GM18505 (cell line): ENCODE measurements at regions not wholly inside any gene's neighbourhood (a gene's known extent, or its start where the extent isn't known, plus 50 kb on each side); places are given as distances from the start of the nearest gene placed in this dataset.

Experiments
- ATAC-seq: cut with Tn5 transposase; IDR thresholded peaks from one replicate; pipeline ENCODE4 v1.9.1; 2021; ENCODE audit not compliant: unreplicated experiment
- POLR2A ChIP-seq: IDR thresholded peaks from 4 replicates; pipeline ENCODE4 v1.6.1; 2011; ENCODE audit warnings: borderline replicate concordance; ENCODE audit not compliant: insufficient read depth, insufficient read length; ENCODE audit errors: extremely low read depth

DNA sequence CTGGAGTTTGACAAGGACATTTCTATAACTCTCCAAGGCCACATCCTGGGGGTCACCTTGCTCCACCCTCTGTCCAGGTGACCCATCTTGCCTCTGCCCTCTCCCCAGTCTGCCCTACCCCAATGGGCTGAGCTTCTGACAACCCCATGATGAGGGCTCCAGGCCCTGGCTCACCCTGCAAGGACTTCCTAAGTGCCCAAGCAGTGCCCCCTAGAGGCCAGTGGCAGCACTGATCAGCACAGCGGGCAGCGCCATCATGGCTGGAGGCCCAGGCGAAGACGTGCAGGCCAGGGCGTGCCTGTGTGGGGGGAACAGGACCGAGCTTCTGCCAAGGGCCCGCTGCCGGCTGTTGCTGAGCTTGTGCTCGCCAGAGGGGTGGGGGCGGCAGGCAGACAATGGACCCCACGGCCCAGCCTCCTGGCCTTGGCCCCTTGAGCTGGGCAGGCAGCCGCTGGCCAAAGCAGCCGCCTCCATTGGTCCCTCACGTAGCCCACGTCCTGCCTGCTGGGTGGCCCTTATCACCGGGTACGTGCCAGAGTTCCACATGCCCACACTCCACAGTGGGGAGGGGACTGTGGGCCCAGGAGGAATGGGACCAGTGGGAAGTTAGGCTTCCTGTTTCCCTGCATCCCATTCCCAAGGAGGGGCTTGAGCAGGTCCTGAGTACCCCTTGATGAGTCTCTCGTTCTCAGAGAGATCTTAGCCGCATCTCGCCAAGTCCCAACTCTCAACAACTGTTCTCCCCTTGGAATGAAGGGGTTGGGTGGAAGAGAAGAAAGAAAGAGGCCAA, 64.3 kb downstream of the MRPL14 start:
- no peak for TF ChIP-seq POLR2A
- no peak for ATAC-seq

DNA sequence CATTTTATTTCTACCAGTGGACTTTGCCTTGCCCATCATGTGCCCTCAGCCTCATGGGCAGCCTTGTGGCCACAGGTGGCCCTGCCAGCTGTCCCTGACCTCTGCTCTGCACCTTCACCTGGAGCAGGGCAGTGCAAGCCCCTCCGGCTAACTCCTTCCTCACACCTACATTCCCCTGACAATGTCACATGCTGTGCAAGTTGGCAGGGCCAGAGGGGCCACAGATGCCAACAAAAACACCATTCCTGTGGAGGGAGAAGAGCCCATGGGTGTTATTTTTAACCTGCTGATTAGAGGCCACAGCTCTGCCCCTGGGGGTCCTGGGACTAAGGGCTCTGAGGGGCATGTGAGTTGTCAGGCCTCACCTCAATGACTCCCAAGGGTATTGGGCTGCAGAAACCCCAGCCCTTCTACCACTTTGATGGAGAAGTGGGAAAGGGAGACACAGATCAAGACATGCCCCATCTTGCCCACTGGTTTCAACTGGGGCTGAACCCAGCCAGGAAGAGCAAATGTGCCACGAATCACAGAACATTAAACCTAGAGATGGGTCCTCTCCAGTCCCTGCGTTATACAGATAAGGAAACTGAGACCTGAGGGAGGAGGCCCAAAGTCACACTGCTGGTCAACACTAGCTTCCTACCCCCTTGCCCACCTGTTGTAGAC, 65.0 kb downstream of the MRPL14 start:
- ATAC-seq = no peak
- no peak for TF ChIP-seq POLR2A

DNA sequence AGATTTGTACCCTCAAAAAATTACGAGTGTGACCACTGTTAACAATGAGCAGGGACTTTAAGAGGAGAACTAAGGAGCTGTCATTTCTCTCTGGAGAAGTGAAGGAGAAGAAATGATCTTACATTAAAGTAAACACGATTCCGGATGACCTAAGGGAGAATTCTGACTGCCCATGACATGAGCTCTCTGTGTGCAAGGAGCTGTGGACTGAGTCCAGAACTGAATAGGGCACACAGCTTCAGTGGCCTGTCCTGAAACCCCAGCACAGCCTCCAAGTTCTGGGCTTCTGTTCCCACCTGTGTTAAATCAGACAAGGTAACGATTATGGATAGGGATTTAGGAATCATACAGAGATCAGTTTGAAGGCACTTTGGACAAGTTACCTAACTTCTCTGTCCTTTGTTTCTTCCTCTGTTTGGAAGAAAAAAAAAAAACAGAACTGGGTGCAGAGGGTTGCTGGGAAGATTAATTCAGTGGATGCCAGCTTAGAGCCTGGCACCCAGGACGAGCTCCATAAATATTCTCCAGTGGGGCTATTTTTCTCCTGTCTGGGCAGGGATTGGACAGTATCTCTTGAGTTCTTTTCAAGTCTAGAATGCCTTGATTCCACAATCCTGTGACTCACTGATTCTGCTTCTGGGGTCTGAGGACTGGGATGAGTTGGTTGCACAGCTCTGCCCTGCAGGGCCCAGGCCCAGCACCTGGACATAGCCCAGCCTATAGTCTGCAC, 65.7 kb downstream of the MRPL14 start:
- ATAC-seq = no peak
- no peak for TF ChIP-seq POLR2A

DNA sequence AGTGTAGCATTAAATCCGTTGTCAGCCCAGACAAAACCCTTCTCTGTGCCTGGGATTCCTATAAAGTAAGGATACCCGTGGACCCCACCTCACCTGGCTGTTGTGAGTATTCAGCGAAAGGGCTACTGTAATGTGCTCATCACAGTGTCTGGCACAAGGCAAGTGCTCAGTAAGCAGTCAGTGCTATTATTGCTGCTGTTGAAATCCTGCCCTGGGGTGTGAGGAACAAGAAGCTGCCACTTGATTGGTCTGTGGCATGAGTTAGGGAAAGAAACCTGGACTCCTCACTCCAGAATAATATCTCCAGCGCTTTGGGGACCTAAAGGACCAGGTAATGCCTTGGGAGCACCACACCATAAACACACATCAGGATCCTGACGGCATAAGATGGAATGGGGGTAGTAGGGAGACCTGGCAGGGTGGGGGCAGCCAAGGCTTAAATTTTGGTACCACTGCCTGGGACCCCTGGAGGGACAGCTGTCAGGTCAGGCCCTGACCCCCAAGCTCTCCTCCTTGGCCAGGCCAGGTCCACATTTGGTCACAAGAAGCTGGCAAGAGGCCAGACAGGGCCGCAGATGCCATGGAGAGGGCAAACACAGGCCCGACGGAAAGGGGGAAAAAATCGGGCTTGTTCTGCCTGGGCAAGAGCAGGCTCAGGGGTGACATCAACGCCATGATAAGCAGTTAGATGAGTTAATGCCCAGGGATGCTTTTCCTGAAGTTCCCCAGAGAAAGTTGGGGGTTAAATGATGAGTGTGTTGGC, 66.5 kb downstream of the MRPL14 start:
- no peak for ATAC-seq

DNA sequence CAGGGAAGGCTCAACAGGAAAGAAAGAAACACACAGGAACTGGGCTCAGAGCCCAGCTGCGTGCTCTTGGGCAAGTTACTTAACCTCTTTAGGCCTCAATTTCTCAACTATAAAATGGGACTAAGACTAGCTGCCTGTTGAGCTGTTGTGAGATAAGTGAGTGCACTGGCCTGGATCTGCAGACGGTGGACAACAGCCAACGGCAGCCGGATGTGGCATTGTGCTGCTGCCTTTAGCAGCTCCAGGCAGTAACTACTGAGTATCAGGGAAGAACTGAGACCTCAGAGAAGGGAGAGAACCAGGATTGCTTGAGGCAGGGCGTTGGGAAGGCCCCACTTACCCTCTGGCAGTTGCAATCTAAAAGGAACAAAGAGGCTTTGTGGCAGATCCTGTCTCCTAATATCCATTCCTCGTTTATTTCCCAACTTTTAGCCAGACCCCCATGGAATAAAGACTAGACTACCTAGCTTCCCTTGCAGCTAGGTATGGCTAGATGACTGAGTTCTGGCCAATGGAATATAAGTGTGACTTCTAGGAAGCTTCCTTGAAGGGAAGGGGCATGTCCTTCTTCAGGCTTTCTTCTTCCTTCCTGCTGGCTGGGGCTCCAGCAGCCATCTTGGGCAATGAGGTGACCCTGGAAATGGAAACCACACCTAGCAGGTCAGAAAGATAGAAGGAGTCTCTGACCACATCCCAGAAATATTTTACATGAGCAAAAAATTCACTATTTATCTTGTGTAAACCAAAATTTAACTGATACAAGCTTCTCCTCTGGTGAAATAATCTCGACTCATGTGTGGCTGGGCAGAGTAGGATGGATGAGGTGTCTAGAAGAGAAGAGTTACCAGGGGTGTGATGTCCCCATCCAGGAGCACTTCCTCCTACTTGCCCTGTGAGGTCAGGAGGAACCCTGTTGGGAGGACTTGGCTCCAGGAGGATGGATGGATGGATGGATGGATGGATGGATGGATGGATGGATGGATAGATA, 67.6 kb downstream of the MRPL14 start:
- TF ChIP-seq POLR2A = no peak
- no peak for ATAC-seq

More for the DNA sequence above, 66.5 kb downstream of the MRPL14 start:
- no peak for TF ChIP-seq POLR2A

DNA sequence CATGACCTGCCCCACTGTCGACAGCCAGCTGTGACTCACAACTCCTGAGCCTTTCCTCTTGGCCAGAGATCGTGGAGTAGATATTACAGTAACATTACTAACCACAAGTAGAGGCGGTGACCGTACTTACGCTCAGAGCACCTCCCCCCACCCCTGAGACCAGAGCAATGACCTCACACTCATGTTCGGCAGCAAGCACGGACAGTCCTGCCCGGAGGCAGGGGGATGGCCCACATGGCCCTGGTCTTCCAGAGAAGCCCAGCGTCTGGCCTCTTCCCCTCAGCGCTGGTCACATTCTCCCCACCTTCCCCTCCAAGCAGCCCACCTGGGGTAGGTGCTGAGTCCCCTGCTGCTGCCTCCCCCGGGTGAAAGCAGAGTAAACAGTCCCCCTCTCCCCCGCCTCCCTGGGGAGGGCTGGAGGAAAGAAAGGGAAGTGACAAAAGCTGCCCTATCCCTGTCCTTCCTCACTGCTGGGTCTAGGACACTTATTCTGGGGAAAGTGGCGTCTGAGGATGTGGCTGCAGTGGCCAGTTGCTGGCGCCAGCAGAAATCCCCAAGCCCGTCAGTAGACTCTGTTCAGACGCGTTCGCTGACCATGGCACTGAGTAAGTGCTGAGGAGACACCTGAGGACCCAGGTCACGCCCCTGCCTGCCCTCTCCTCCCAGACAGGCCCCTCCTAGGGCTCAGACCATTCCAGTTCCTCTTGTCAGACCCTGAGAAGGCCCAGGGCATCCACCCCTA, 68.5 kb downstream of the MRPL14 start:
- peak; percentile 63 for ATAC-seq
- TF ChIP-seq POLR2A = no peak

DNA sequence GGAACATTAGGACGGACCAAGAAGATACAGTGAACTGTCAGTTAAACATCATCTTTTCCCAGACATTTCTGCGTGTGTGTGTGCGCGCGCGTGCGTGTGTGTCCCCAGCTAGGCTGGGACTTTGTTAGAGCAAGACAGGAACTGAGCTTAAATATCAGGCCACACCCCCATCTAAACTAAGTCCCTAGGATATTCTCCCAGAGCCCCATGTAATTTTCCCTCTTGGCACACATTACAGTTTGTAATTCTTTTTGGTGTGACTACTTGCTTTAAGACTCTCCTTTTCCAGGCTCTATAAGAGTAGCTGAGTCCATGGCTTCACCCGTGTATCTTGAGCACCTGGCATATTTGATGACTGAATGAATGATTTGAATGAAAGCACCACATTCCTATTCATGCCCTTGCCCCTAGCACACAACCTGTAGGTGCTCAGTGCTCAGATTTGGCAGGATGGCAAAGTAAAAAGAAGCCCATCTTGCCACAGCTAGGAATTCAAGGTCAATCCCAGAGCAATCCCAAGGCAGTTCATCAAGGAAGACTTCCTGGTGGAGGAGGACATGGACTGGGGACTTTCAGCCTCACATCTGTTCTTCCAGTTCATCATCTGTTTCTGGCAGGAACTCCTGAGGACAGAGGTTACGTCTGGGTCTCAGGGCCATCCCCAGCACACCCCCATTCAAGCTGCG, 69.2 kb downstream of the MRPL14 start:
- TF ChIP-seq POLR2A = no peak
- no peak for ATAC-seq

DNA sequence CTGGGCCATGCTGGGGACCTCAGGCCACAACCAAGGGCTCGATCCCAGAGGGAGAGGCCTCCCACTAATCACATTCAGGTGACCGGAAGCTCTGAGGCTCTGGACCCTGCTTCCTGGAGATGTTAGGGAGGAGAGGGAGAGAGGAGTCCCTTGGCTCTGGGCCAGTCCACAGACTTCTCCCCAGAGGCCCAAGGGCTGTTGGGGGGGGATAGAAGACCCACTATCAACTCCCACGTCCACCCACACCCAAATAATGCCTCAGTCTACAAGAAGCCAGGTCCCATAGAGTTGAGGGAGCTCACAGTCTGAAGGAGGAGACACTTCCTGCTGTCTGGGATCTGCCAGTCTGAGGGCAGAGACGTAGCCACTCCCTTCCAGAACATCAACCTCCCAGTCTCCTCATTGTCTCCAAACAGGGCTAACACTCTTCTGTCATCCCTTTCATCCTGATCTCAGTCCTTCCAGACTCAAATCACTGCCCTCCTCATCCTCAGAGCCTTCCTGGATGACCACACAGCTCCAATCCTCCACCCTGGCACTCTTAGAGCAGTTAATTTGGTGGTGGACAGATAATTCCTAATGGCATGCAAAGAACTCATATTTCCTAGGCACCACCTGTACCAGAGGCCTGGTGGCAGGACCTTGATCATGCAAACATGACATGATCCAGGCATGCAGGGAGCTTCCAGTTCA, 69.9 kb downstream of the MRPL14 start:
- no peak for TF ChIP-seq POLR2A
- ATAC-seq = no peak

DNA sequence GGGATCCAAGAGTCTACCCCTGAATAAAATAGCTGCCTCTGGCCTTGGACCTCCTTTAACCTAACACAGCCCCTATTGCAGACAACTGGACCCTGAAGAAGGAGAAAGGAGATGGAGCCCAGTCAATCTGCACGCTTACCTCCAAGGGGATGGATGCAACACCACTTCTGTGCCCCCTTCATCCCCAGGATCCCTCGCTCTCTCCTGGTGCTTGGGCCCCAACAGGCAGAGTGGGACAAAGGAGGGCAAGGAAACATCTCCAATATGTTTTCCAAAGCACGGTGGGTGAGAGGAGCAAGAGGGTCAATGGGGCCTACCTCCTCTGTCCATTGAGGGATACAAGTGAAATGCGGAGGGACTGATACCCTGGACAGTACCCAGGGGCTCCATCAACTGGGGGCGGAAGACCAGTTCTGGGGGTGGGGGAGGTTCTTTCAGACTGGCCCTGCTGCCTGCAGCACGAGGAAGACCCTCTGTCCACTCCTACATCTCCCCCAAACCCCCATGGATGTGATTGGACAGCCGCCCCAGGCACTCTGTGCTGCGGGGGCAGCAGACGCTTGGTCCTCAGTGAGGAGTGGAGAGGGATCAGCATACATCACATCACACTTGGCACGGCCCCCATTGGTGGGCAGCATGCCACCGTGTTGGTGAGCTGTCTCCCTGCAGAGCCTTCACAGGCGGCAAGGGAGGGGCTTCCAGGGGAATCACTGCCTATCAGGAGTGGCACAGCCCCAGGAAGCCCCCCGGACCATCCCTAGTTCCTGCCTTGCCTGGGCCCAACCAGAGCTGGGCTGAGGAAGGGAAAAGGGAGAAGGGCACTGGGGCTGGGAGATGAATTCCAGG, 70.6 kb downstream of the MRPL14 start:
- no peak for ATAC-seq
- no peak for TF ChIP-seq POLR2A
